ENCODE measurements at regions not wholly inside any gene's neighbourhood (a gene's known extent, or its start where the extent isn't known, plus 50 kb on each side); places are given as distances from the start of the nearest gene placed in this dataset.

DNA sequence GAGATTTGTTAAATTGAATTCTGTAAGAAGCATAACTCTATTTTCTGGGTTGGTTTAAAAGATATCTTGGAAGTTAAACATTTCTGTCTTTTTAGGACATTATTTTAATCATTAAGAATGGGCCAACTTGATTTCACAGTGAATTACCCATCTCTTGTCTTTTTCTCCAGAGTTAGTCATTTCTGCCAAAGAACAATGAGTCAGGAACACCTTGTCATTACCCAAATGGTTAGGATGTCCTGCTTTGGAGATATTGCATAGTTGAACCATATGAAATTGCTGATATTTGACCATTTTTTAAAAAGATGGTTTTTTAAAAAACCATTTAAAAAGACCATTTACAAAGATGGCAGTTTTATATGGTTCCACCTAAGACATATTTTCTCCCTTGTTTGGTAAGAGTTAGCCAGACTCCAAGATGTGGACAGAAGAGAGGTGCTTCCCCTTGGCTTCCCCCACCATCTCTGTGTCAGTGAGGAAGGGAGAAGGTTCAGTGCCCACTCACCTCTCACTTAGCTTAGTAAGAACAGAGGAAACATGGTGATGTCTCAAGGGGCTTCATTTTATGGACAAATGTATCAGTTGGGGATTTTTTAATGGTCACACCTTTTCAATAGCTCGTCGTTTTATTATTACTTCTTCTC lies 103.0 kb downstream of the PCSK1 start:
- TF ChIP-seq, protein P1, sequence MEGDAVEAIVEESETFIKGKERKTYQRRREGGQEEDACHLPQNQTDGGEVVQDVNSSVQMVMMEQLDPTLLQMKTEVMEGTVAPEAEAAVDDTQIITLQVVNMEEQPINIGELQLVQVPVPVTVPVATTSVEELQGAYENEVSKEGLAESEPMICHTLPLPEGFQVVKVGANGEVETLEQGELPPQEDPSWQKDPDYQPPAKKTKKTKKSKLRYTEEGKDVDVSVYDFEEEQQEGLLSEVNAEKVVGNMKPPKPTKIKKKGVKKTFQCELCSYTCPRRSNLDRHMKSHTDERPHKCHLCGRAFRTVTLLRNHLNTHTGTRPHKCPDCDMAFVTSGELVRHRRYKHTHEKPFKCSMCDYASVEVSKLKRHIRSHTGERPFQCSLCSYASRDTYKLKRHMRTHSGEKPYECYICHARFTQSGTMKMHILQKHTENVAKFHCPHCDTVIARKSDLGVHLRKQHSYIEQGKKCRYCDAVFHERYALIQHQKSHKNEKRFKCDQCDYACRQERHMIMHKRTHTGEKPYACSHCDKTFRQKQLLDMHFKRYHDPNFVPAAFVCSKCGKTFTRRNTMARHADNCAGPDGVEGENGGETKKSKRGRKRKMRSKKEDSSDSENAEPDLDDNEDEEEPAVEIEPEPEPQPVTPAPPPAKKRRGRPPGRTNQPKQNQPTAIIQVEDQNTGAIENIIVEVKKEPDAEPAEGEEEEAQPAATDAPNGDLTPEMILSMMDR (IDR thresholded peaks at IDR 0.05; ENCODE audit: insufficient read depth, low read depth, low read length), result no peak
- DNase-seq (ENCODE audit: low read depth), result no peak

DNA sequence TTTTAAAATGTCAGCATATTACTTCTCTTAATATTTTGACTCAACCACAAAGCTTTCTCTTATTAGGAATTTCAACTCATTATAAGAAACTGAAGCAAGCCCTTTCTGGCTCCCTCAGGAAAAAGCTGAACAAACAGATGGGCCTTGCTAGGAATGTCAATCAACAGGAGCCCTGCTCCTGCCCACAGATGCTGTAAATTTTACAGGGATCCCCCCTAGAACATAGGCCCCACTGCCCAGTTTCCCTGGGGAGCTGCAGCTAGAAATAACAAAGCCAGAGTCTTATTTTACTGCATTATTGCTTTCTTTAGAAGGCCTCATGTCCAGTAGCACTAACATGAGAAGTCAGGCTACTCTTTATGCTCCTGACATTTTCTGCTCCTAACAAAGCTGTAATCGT lies 103.8 kb downstream of the PCSK1 start:
- no peak for DNase-seq (ENCODE audit: low read depth)
- H3K4me3 ChIP-seq (ENCODE audit: low read depth, low read length), result no peak overlapping the region
- TF ChIP-seq, protein P1 (IDR thresholded peaks at IDR 0.05; ENCODE audit: insufficient read depth, low read depth, low read length), result no peak

More for the DNA sequence above, 103.0 kb downstream of the PCSK1 start:
- no peak overlapping the region for H3K4me3 ChIP-seq (ENCODE audit: low read depth, low read length)

DNA sequence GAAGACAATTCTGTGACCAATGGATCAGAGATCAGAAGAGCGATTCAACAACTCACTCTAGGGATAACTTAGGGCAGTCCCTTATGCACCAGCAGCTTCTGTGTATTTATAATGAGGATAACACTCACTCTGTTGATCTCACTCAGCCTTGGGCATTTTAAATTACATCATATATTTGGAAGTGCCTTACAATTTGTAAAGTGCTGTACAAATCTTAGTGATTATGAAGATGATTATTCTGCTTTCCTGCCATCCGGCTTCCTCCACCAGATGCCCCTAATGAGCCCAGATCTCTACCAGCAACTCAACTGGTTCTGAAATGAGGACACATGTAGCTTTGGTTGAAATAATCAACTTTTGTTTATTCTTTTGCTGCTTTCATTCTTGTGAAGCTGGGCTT lies 105.3 kb downstream of the PCSK1 start:
- TF ChIP-seq, protein P1 (IDR thresholded peaks at IDR 0.05; ENCODE audit: insufficient read depth, low read depth, low read length), result no peak
- no peak for DNase-seq (ENCODE audit: low read depth)
- no peak overlapping the region for H3K4me3 ChIP-seq (ENCODE audit: low read depth, low read length)

DNA sequence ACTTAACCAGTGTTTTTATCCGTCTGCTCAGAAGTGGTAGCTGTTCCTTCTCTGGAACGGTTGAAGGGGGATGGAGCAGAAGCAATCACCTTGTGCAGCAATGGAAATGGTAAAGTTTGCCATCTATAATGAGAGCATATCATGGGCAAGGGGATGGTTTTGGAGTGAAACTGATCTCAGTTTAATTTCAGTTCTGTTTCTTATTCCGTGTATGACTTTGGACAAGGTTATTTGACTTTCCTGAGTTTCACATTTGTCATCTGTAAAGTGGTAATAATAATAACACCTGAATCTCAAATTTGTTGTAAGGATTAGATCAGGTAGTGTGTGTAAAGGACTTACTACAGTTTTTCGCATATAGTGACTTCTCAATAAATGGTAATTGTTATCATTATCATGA lies 106.1 kb downstream of the PCSK1 start:
- H3K4me3 ChIP-seq (ENCODE audit: low read depth, low read length), result no peak overlapping the region
- TF ChIP-seq, protein P1 (IDR thresholded peaks at IDR 0.05; ENCODE audit: insufficient read depth, low read depth, low read length), result no peak
- DNase-seq (ENCODE audit: low read depth), result no peak

GRCh38 chr5:96324708-96325107 lies 108.3 kb downstream of the PCSK1 start:
- H3K4me3 ChIP-seq (ENCODE audit: low read depth, low read length), result no peak overlapping the region
- DNase-seq (ENCODE audit: low read depth), result peak; percentile 58
- TF ChIP-seq, protein P1 (IDR thresholded peaks at IDR 0.05; ENCODE audit: insufficient read depth, low read depth, low read length), result no peak

GRCh38 chr5:96322865-96323264 lies 110.2 kb downstream of the PCSK1 start:
- no peak for DNase-seq (ENCODE audit: low read depth)
- TF ChIP-seq, protein P1 (IDR thresholded peaks at IDR 0.05; ENCODE audit: insufficient read depth, low read depth, low read length), result no peak
- no peak overlapping the region for H3K4me3 ChIP-seq (ENCODE audit: low read depth, low read length)

DNA sequence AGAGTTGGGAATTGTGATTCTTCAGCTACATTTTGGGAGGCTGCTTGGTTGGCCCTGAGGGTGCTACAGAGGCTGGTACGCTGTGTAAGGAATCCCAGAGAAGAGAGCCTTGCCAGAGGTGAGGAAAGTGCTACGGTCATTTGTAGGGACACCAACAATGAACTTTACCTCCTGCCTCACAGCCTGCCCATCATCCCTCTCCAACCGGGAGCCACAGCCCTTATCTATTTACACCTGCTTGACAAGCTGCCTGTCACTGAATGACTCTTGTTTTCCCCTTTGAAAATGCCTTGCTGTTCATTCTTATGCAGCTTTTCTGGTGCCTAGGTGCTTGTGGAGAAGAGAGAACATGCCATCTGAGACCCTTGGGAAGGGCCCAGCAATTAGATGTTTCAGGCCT lies 110.8 kb downstream of the PCSK1 start:
- TF ChIP-seq, protein P1 (IDR thresholded peaks at IDR 0.05; ENCODE audit: insufficient read depth, low read depth, low read length), result no peak
- no peak overlapping the region for H3K4me3 ChIP-seq (ENCODE audit: low read depth, low read length)
- DNase-seq (ENCODE audit: low read depth), result no peak

Measured in fibroblast of villous mesenchyme (primary cell).